ENCODE measurements at regions not wholly inside any gene's neighbourhood (a gene's known extent, or its start where the extent isn't known, plus 50 kb on each side); places are given as distances from the start of the nearest gene placed in this dataset.

DNA sequence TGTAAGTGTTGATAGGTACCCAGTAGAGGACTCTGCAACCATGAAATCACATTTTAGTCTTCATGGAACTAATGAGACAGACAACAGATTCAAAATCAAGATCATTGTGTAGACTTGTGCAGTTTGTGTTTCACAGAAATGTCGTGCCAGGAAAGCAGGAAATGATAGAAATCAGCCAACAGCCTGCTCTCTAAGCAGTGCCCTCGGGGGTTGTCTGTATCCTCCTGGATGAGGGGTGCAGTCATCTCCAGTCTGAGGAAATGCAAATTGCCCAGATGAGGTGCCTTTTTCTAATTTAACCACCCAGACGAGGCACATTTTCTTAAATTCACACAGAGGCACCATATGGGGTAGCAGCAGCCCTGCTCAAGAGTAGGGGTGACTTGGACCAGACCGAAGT, 663.1 kb downstream of the XIRP2 start:
- DNase-seq (ENCODE audit: low read depth): no peak
- no peak overlapping the region for H3K4me3 ChIP-seq (ENCODE audit: low read depth, low read length)
- TF ChIP-seq, protein P1, sequence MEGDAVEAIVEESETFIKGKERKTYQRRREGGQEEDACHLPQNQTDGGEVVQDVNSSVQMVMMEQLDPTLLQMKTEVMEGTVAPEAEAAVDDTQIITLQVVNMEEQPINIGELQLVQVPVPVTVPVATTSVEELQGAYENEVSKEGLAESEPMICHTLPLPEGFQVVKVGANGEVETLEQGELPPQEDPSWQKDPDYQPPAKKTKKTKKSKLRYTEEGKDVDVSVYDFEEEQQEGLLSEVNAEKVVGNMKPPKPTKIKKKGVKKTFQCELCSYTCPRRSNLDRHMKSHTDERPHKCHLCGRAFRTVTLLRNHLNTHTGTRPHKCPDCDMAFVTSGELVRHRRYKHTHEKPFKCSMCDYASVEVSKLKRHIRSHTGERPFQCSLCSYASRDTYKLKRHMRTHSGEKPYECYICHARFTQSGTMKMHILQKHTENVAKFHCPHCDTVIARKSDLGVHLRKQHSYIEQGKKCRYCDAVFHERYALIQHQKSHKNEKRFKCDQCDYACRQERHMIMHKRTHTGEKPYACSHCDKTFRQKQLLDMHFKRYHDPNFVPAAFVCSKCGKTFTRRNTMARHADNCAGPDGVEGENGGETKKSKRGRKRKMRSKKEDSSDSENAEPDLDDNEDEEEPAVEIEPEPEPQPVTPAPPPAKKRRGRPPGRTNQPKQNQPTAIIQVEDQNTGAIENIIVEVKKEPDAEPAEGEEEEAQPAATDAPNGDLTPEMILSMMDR (IDR thresholded peaks at IDR 0.05; ENCODE audit: insufficient read depth, low read depth, low read length, missing control alignments): no peak

DNA sequence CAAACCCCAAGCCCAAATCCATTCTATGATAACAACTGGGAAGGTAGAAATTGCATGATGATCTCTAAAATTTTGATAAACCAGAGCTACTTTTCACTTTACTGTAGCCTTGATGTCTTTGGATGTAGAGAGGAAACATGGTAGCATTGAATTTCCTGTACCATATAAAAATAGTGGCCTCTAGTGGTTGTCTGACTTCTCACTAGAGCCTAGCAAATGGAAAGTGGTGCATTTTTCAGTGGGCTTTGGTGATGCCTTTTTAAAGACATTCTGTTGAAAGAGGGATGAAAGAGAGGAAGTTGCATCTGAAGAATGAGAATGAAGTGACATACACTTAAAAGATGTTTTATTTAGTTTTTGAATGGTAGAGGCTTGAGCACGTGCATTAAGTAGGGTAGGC, 662.2 kb downstream of the XIRP2 start:
- TF ChIP-seq, protein P1 (IDR thresholded peaks at IDR 0.05; ENCODE audit: insufficient read depth, low read depth, low read length, missing control alignments): peak; percentile 29
- no peak overlapping the region for H3K4me3 ChIP-seq (ENCODE audit: low read depth, low read length)
- peak; percentile 19 for DNase-seq (ENCODE audit: low read depth)

DNA sequence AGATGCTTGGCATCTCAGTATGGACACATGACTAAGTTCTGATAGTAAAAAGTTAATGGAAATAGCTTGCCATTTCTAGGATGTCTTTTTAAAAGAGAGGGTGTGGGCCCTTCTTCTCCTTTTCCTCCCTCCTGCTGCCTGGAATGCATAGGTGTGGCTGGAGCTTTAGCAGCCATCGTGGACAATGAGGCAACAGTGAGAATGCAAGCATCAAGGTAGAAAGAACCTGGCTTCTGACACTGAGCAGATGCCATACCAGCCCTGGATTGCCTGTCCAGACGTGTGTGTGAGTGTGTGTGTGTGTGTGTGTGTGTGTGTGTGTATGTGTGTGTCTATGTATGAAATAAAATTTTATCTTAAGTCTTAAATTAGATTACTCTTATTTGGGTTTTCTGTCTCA, 660.1 kb downstream of the XIRP2 start:
- H3K4me3 ChIP-seq (ENCODE audit: low read depth, low read length): no peak overlapping the region
- TF ChIP-seq, protein P1 (IDR thresholded peaks at IDR 0.05; ENCODE audit: insufficient read depth, low read depth, low read length, missing control alignments): no peak
- no peak for DNase-seq (ENCODE audit: low read depth)

DNA sequence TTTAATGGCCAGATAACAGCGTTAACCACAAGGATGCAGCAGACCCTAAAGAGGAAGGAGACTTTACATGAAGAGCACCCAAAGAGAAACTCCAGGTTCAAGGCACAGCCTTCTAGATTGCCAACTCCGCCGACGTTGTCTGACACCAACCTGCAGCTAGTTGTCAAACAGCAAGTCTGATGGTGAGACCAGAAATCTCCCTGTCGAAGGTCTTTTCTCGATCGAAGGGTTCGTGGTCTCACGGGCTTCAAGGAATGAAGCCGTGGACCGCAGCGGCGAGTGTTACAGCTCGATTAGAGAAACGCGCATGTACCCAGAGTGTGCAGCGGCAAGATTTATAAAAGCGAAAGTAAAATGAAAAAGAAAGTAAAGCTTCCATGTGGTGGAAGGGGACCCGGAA, 656.3 kb downstream of the XIRP2 start:
- TF ChIP-seq, protein P1 (IDR thresholded peaks at IDR 0.05; ENCODE audit: insufficient read depth, low read depth, low read length, missing control alignments): no peak
- H3K4me3 ChIP-seq (ENCODE audit: low read depth, low read length): no peak overlapping the region
- peak; percentile 6 for DNase-seq (ENCODE audit: low read depth)

DNA sequence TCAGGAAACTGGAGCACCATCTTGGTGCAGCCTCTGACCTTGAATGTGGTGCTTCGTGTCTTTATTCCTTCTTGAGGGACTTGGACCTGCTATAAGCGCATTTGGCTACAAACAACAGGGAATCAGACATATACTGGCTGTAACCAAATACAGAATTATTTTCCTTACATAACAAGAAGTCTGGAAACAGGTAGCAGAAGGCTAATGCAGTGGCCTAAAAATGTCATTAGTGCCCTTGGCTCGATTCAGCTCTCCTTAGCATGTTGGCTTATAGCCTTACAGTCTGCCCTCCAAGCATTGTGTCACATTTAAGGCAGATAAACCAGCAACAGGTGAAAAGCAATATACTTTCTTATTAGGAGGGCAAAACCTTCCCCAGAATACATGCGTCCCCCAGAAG, 655.4 kb downstream of the XIRP2 start:
- TF ChIP-seq, protein P1 (IDR thresholded peaks at IDR 0.05; ENCODE audit: insufficient read depth, low read depth, low read length, missing control alignments): no peak
- H3K4me3 ChIP-seq (ENCODE audit: low read depth, low read length): no peak overlapping the region

DNA sequence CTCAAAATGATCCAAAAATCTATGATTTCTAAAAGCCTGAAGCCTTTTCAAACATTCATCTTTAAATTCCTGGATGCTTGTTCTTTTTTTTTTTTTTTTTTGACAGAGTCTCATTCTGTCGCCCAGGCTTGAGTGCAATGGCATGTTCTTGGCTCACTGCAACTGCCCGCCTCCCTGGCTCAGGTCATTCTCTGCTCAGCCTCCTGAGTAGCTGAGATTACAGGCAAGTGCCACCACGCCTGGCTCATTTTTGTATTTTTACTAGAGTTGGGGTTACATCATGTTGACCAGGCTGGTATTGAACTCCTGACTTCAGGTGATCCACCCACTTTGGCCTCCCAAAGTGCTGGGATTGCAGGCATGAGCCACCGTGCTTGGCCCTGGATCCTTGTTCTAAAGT, 649.5 kb downstream of the XIRP2 start:
- DNase-seq (ENCODE audit: low read depth): no peak
- TF ChIP-seq, protein P1 (IDR thresholded peaks at IDR 0.05; ENCODE audit: insufficient read depth, low read depth, low read length, missing control alignments): no peak
- H3K4me3 ChIP-seq (ENCODE audit: low read depth, low read length): no peak overlapping the region

More for the DNA sequence above, 655.4 kb downstream of the XIRP2 start:
- DNase-seq (ENCODE audit: low read depth): no peak

DNA sequence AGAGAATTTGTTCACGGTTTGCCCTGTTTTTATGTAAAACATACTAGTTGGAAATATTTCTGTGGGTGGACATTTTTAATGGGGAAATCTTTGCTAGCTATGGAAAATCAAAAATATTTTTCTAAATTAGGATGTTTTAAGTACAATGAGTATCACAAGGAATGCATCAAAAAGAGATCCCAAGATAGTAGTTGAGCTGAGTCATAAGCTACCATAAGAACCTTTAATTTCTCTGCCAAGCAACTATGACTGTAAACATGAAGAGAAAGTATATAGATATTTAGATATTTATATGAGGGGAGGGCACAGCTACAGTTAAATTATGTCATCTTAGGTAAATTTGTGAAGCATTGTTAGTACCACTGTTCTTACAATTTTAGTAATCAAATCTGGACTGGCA, 646.2 kb downstream of the XIRP2 start:
- H3K4me3 ChIP-seq (ENCODE audit: low read depth, low read length): no peak overlapping the region
- no peak for DNase-seq (ENCODE audit: low read depth)
- TF ChIP-seq, protein P1 (IDR thresholded peaks at IDR 0.05; ENCODE audit: insufficient read depth, low read depth, low read length, missing control alignments): no peak
